Stimulated activated CD8-positive, alpha-beta memory T cell treated with anti-CD3 and anti-CD28 coated beads, Interleukin-4, amount 100 ng/mL, for 24 hours (primary cell): ENCODE measurements at regions not wholly inside any gene's neighbourhood (a gene's known extent, or its start where the extent isn't known, plus 50 kb on each side); places are given as distances from the start of the nearest gene placed in this dataset.
A peak's percentile ranks its signal among the peaks of the same experiment; 100 is the strongest.
"Not testable (repeated sequence)": the region's sequence is repeated elsewhere in the genome, so short reads cannot be mapped to it uniquely, and the experiment has no call there.

Experiments
- DNase-seq: peaks from one replicate; pipeline ENCODE4 v3.0.0-alpha.2; 2020; ENCODE audit warnings: low read depth

GRCh38 chr5:66413931-66414330, 182.3 kb upstream of the MAST4 start:
- no peak for DNase-seq

- no peak for DNase-seq
Measured at GRCh38 chr5:66415208-66415607, 181.0 kb upstream of the MAST4 start.

- DNase-seq = no peak
Measured at GRCh38 chr5:66416698-66417097, 179.5 kb upstream of the MAST4 start.

GRCh38 chr5:66417781-66418180, 178.4 kb upstream of the MAST4 start:
- no peak for DNase-seq

GRCh38 chr5:66423484-66423883, 172.7 kb upstream of the MAST4 start:
- no peak for DNase-seq

GRCh38 chr5:66425842-66426241, 170.4 kb upstream of the MAST4 start:
- DNase-seq = no peak

GRCh38 chr5:66426259-66427138, 169.7 kb upstream of the MAST4 start:
- DNase-seq = no peak

- no peak for DNase-seq
Measured at GRCh38 chr5:66427139-66427442, 169.1 kb upstream of the MAST4 start.

- DNase-seq = no peak
Measured at GRCh38 chr5:66436721-66437120, 159.5 kb upstream of the MAST4 start.

- no peak for DNase-seq
Measured at GRCh38 chr5:66438087-66438486, 158.1 kb upstream of the MAST4 start.

GRCh38 chr5:66438696-66439095, 157.5 kb upstream of the MAST4 start:
- DNase-seq = no peak

GRCh38 chr5:66440202-66440680, 156.0 kb upstream of the MAST4 start:
- peak; percentile 4 for DNase-seq

GRCh38 chr5:66441351-66441750, 154.8 kb upstream of the MAST4 start:
- no peak for DNase-seq

- DNase-seq = no peak
Measured at GRCh38 chr5:66442951-66443445, 153.2 kb upstream of the MAST4 start.

GRCh38 chr5:66443462-66444130, 152.6 kb upstream of the MAST4 start:
- no peak for DNase-seq

- DNase-seq = not testable (repeated sequence)
Measured at GRCh38 chr5:66448070-66448469, 148.1 kb upstream of the MAST4 start.

- DNase-seq = no peak
Measured at GRCh38 chr5:66450237-66450636, 146.0 kb upstream of the MAST4 start.

GRCh38 chr5:66450988-66451387, 145.2 kb upstream of the MAST4 start:
- no peak for DNase-seq

GRCh38 chr5:66452109-66452508, 144.1 kb upstream of the MAST4 start:
- DNase-seq = no peak

GRCh38 chr5:66454186-66455078, 141.8 kb upstream of the MAST4 start:
- DNase-seq = no peak

GRCh38 chr5:66459728-66460127, 136.5 kb upstream of the MAST4 start:
- DNase-seq = no peak

GRCh38 chr5:66467564-66467963, 128.6 kb upstream of the MAST4 start:
- no peak for DNase-seq
